HG02943 (cell line): ENCODE measurements at regions not wholly inside any gene's neighbourhood (a gene's known extent, or its start where the extent isn't known, plus 50 kb on each side); places are given as distances from the start of the nearest gene placed in this dataset.
A peak's percentile ranks its signal among the peaks of the same experiment; 100 is the strongest.

Experiments used
- ATAC-seq: cut with Tn5 transposase; IDR thresholded peaks from one replicate; pipeline ENCODE4 v1.9.1; 2021; ENCODE audit warnings: mild to moderate bottlenecking, low read depth, moderate library complexity; ENCODE audit not compliant: unreplicated experiment

DNA sequence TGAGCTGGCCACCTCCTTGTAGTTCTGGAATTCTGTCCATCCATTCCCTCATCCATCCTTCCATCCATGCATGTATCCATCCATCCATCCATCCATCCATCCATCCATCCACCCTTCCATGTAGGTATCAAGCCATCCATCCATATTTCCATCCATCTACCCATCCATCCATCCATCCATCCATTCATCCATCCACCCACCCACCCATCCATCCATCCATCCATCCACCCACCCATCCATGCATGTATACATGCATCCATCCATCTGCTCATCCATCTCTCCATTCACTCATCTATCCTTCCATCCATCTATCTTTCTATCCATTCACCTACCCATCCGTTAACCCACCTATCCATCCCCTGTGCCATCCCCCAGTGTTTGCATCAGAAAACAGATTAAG, 153.6 kb upstream of the STX18 start:
- no peak for ATAC-seq

DNA sequence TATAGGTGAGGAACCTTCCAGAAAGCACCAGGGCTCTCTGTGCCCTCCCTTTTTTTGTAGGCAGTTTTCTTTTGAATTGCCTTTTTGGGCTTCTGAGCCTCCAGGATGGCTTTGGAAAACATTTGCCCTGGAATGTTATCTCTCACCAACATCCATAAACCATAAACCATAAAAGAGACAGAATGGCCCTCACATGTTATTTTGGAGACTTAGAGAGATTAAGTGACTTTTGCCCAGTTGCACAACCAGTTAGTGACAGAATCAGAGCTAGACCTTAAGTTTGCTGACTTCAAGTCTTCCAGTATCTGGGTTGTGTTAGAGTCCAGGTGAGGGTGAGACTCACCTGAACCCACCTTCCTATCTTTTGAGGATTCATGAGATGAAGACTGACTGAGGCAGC, 153.0 kb upstream of the STX18 start:
- ATAC-seq: no peak

DNA sequence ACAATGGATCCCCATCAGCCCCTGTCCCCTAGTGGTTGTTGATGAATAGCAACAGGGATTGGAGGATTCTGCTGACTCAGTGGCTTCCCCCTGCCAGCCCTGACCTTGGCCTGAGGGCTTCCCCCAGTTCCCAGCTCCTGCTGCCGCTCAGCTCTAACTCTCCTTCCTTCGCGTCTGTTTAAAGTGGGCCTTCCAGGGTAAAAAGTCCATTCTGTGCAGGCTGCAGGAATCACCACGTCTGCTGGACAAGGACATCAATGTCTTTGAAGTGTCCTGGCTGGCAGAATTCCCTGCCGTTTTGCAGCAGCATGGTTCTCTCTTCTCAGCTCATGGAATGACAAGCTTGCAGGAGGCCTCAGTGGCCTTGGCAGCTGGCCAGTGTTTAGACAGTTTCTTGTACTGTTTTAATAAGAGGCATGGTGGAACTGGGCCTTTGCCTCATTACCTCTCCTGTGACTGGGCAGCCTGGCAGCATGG, 152.5 kb upstream of the STX18 start:
- no peak for ATAC-seq

DNA sequence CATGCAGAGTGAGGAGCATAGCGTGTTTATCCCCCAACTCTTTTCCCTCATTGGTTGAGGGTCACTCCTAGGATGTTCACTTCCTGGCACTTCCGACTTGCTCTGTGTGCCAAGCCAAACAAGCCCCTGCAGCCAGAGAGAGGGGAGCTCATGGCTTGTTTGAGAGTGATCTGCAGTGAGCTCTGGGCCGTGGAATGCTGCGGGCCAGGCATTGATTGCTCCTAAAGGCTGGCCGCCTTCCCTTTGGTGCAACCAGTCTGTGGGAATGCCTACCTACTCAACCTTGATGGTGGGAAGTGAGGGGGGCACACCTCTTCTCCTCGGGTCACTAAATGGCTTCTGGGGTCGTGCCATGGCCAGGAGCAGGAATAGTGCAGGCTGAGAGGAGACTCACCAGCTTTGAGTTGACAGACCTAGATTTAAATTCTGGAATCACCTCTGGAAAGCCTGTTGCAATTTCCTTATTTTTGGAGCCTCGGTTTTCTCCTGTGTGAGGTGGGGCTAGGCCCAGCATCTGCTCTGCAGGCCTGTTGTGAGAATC, 152.0 kb upstream of the STX18 start:
- no peak for ATAC-seq

DNA sequence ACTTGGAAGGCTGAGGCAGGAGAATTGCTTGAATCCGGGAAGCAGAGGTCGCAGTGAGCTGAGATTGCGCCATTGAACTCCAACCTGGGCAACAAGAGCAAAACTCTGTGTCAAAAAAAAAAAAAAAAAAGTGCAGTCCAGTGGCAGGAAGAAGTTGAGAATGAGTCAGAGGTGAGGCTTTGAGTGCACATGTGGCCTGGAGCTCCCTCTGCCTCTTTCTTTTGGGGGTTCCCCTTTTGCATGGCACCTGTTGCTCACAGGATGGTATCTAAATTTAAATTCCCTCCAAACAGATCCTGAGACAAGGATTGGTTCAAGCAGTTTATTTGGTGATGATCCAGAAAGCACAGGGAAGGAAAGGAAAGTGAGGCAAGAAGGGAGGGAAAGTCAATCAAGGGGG, 151.4 kb upstream of the STX18 start:
- no peak for ATAC-seq

DNA sequence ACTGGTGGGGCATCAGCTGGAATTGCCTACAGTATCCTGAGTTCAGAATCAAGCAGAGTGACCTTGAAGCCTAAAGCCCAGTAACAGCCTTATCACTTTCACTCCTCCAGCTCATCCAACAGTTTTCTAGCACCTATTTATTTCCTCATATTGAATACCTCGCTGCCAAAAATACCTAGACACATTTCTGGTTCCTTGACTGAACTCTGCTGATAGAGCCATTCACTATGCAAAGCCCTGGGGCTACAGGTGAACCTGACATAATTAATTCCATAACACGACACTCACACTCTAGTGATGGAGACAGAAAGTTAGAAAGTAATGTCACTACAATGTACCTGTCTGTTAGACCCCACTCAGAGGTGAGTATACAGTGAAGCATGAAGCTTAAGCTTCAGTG, 149.0 kb upstream of the STX18 start:
- ATAC-seq: no peak

DNA sequence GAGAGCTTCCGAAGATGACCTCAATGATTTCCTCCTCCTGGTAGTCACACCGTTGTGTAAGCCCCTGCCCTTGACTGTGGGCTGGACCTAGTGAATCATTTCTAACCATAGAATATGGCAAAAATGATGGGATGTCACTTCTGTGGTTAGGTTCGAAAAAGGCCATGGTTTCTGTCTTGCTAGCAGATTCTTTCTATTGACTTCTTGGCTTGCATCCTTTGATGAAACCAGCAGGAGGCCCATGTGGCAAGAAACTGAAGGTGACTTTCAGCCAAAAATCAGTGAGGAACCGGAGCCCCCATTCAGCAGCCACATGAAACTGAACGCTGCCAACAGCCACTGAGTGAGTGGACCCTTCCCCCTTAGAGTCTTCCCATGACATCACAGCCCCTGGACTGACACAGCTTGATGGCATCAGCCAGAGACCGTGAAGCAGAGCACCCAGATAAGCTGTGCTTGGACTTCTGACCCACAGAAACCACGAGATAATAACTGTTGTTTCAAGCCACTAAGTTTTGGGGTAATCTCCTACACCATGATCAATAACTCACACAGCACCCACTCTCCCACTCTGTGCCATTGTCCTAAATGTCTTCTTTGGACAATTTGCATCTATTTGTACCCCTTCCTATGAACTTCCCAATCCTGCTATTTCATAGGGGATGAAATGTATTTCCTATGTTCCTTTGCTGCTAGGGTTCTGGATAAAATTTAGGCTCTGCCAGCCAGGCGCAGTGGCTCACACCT, 148.0 kb upstream of the STX18 start:
- ATAC-seq: peak; percentile 82

DNA sequence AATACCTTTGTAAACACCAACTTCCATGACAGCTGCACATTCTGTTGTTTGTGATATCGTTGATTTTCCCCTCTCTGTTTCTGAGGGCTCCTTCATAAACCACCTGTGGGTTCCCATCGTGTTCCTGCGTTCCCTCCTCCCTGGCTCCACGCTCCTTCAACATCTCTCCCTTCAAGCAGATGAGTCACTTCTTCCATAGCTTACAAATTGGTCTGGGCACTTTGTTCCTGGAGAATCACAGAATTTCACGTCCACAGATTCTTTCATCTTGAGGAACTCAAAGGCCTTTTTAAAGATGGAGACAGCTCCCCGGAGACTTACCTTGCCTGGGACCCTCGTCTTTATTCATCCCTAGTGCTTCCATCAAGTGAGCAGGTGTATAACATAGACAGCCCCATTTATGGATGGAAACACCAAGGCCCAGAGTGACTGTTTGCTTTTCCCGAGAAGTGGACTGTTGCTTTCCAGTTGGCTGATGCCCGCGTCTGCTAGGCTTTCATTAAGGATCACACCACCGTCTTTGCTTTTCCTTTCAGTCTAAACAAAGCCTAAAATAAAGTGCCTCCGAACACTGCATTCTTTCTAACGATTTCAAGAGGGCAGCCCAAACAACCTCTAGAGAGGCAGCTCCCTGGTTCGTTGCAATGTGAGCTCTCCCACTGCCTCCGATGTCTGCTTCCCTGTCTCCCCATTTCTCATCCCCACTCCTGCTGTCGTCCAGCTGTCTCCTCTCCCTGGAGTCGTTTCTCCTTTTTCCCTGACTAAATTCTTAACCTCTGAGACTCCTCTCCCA, 146.3 kb upstream of the STX18 start:
- ATAC-seq: no peak

DNA sequence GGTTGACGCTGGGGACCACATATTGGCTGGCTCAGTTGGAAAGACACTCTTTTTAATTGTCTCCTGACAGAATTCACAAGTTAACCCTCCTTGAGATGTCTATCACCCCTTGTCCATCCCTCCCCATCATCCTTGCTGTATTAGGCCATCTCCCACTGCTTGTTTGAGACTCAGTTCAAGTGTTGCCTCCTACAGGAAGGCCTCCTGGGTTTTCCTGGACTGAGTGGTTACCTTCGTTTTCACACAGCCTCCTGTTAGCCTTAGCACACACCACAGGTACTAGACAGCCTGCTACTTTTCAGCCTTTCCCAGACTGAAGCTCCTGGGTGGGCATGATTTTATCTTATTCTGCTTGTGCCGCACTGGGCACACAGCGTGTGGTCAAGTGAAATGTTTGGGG, 145.3 kb upstream of the STX18 start:
- no peak for ATAC-seq

DNA sequence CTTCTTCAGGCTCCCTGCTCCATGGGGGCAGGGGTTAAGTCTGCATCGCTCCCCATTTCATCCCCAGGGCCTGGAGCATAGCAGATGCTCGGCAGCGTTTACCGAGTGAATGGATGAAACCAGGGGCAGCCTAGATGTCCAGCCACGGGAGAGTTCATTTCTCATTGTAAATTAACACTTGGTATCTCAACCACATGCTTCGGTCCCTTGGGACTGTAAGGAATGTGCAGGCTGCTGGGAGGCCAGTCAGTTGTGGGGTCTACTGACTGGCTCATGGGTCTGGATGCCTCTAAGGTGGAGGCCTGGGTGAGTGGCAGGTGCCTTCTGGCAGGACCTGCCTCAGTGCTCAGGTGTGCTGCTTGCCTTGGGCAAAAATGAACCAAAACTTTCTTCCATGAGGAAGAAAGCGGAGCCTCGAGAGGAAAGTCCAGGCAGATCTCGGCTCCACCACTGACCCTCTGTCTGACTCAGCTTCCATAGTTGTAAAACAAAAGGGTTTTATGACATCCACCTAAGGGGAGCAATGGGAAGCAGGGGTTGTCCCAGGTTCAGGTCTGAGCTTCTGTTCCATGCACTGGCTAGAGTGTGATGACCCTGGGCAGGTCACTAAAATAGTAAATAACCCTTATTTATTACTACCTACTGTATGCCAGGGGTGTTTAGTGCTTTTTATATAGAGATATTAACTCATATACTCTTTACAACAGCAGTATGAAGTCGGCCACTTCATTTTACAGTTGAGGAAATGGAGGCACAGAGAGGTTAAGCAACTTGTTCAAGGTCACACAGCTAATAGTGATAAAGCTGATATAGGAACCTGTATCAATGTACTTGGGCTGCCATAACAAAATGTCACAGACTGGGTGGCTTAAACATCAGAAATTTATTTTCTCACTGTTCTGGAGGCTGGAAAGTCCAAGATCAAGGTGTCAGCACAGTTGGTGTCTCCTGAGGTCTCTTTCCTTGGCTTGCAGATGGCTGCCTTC, 144.3 kb upstream of the STX18 start:
- ATAC-seq: no peak

DNA sequence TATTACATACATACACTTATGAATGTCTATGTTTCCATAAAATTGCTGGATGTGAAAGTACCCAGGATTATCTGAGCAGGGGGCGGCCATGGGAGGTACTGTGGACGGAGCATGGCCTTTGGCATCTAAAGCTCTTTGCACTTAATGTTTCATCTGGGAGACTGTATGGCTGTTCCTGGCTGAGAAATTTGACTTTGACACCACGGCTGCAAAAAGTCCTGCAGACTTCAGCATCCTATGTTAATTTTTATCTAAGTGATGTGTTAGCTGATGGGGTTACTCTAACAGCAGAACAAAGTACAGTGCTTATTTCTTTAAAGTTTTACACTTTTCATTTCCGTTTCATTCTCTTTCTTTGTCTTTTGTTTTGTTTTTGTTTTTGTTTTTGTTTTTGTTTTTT, 139.8 kb upstream of the STX18 start:
- ATAC-seq: no peak

DNA sequence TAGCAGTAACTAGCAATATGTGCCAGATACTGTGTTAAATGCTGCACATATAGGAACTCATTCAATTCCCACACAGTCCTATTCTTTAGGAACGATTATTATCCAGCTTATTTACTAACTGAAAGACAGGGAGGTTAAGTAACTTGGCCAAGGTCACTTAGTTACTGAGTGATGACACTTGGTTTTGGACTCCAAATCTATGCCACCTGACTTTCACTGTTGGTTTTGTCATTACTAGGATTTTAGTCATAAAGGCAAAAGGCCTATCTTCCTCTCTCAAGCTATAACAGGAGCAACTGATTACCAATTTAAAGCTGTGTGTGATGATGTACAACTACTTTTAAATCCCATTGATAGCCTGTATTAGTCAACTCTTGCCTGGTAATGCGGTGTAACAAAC, 138.9 kb upstream of the STX18 start:
- no peak for ATAC-seq

DNA sequence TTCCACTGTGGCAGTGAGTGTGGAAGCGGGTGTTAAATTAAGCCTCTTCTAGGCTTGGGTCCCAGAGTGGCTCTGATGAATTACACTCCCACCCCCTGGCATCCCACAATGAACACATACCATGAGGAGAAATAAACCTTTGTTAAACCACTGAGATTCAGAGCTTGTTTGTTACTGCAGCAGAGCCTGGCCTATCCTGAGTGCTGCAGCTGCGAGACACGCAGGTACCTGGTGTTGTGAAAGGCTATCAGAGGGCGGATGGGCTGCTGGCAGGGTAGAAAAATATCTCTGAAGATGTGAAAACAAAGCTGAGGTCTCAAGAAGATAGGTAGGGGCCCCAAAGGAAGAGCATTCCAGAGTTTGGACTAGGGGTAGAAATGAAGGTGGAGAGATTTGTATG, 138.4 kb upstream of the STX18 start:
- ATAC-seq: no peak

DNA sequence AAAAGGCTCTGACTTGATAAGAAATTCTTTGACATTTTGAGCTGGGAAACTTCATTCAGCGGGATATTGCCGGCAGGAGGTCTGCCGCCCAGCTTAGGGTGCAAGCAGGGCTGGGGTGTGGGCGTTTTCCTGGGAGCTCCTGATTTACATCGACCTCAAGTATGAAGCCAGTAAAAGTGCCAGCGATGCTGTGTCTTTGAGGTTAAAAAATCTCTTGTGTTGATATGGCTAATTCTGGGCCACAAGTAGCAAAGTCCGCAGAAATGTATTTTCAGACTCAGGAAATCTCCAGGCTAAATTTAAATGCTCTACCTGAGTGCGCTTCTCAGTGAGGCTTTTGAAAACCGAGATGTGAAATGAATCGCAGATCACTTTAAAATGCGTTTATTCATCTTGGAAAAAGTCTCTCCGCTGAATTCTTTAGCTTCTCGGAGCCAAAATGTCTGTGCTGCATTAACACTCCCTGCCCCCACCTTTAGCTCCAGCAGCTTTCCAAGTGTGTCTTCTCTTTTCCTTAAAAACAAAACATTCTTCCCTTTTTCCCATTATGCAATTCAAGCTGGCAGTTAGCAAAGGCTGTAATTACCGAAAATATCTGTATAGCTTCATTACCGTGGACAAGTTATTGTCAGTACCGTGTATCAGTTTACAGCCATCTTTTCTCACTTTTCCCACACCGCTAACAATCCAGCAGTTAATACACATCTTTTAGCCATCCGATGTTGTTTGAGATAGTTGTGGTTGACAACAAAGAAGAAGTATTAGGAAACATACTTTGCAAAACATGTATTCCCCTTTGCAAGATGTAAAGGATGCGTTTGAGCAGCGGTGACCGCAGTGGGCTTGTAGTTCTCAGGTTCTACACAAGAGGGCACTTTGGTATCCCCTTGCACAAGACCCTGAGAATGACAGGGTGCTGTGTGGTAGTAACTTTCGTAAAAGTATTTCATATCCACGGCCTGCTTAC, 136.0 kb upstream of the STX18 start:
- no peak for ATAC-seq

DNA sequence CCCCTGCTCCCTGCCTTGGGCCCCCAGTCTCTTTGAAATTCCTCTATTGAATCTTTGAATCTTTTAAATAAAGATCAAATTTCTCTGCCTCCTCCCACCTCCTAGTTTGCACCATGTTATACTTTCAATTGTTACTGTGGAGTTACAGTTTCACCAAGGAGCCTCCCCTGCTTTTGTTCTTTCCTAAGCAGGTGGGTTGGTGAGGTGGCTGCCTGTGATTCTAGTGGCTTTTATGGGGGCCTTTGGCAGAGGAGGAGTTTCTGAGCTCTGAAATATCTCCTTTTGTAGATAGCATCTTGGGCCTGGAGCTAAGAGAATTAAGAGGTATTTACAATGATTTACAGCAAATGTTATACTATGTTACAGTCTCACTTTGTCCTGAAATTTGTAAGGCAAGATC, 133.8 kb upstream of the STX18 start:
- ATAC-seq: no peak

DNA sequence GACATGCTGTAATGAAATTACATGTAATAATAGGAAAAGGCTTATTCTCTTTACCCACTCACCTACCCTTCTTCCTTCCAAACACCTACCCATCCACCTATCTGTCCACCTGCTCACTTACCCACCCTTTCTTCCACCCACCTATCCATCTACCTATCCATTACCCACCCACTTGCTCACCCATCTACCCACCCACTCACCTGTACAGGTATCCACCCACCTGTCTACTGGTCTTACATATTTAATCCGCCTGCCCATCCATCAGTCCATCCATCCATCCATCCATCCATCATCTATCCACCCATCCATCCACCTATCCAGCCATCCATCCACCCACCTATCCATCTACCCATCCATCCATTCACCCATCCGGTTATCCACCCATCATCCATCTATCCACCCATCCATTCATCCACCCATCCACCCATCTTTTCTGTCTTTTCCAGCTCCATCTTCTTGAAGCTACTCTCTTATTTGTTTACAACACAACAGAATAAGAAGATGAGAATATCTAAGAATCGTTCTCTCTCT, 133.3 kb upstream of the STX18 start:
- ATAC-seq: no peak

DNA sequence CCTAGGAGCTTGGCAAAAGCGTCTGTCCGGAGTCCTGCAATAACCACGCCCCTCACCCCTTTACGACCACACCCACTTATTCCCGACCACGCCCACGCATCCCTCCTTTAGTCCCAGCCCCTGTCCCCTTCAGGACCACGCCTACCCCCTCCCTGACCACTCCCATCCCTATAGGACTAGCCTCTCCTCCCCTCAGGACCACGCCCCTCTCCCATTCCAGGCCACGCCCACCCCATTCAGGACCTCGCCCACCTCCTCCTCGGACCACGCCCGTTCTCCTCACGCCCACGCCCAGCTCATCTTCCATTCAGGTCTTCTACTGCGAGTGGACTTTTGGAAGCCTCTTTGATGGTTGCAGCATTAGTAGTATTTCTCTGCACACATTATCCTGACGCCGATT, 131.2 kb upstream of the STX18 start:
- no peak for ATAC-seq

DNA sequence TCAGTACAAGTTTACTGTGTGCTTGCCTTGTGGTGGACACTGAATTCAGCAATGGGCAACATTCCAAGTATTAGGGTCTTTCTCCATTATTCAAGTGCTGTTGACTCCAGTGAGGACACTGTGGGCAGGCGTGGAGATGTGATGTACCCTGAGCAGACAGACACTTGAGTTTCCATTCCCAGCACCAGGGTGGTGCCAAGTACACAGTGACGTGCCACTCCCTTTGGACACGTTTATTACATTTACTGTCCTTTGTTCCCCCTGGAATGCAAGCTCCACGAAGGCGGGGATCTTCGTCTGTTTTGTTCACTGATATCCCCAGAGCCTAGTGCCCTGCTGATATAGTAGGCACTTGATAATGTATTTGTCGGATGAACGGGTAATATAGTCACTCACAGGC, 130.6 kb upstream of the STX18 start:
- no peak for ATAC-seq

DNA sequence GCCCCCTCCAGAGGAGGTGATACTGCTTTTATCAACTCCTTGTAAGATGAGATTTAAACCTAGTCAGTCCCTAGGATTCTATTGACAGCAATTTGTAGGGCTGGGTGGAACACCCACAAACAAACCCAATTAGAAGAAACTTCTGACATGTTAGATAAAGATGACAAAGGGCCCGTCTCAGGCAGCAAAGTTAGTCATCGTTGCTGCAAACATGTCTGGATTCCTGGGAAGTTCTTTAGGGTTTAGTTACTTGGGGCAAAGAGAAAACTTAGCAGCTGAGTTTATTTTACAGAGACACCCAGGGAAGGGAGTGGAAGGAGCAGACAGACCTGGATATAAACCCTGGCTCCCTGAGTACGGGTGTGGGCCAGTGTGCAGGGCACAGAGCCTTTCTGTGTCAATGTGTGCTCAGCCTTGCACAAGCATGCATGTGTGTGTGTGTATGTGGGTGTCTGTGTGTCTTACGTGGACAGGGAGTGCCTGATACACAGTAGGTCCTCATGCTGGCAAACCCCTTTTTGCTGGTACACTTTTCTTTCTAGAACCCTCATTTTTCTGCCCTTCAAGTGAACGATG, 130.0 kb upstream of the STX18 start:
- no peak for ATAC-seq
